ENCODE measurements at regions not wholly inside any gene's neighbourhood (a gene's known extent, or its start where the extent isn't known, plus 50 kb on each side); places are given as distances from the start of the nearest gene placed in this dataset.

DNA sequence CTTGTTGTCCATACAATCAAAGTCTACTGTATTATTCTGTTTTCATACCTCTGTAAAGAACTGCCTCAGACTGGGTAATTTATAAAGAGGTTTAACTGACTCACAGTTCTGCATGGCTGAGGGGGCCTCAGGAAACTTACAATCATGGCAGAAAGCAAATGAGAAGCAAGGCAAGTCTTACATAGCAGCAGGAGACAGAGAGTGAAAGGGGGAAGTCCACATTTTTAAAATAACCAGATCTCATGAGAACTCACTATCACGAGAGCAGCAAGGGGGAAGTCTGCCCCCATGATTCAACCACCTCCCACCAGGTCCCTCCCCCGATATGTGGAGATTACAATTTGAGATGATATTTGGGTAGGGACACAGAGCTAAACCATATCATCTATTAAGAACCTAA, 724.6 kb upstream of the CBLB start:
- DNase-seq (ENCODE audit: low read depth in 2 of 2) = no peak

DNA sequence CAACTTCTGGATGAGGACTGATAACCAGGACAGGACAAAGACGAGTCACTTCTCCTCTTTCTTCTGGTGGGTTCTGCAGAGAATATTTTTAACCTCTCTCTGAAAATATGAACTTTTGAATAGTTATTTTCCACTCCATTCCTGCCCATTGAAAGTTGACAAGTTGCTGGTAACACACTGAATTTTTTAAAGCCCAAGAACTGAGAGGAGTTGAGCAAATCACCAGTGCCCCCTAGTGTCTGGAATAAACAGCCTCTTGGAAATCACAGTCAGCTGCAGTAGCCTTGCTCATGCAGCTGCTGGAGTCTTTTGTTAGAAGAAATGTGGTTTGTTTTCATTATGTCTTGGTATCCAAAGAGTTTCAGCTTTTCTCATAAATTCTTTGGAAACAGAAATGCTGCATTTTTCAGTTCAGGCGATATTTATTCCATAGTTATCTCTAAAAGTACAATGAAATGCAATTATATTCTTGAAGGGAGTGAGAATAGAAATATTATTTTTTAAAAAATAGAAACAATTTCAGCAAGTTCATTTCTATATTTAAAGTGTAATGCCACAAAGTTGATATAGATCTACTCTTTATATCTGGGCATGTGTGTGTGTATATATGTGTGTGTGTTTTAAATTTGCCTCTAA, 741.0 kb upstream of the CBLB start:
- DNase-seq (ENCODE audit: low read depth in 2 of 2) = peak; percentile 59 to 82

DNA sequence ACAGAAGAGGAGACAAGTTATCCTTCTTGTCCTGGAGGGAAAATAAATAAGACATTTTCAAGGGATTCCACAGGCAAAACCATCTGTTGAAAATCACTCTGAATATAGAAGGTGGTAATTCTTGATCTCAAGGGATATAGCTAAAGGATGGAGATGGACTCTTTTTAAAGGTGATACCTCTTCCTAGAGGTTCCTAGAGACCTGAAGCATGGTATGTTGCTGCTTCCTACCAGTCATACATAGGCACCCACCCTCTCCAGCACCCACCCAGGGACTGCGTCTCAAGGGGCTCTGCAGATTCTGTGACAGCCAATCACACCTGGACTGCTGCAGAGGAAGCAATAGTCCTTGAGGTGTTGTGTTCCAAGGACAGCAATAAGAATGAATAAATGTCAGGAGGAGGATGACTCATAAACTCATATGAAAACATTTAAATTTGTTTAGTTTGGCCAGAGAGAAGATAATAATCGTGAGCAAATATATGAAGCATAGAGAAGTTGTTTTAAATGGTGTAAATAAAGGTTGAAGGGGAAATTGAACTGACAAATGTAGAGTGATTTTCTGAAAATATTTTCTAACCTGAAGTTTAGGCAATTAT, 741.6 kb upstream of the CBLB start:
- DNase-seq (ENCODE audit: low read depth in 2 of 2) = peak in 1 of 2 donors; percentile 34

DNA sequence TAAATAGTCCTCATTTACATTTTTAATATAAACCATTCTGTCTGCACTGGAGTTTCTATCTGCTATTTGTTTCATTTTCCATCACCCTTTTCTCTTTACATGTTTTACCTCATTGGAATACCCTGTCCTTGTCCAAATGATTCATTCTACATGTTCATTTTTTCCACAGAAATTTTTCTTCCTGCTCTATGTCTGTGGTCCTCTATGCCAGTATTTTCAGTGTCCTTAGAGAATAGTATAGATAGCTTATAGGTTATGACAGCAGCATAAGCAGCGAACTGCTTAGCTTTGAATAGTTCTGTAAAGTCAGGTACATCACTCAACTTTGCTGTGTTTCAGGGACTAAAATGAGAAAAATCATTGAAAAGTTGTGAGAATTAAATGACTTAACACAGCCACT, 742.3 kb upstream of the CBLB start:
- no peak for DNase-seq (ENCODE audit: low read depth in 2 of 2)

DNA sequence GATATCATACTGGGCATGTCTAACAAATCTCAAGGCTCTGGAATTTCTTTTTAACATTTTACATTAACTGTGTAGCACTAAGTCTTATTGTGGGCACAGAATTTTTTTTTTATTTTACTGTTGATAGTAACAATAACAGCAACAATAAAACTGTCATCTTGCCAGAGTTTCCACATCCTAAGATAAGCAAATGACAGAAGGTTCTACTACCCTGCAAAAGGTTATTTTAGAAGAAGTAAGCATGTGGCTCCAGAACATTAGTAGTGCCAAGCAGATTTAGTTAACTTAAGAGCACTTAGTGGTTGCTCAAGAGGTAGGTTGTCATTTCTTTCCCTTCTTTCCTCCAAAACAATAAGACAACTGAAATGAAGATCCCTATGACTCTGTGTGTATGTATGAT, 743.0 kb upstream of the CBLB start:
- DNase-seq (ENCODE audit: low read depth in 2 of 2) = peak in 1 of 2 donors; percentile 37

DNA sequence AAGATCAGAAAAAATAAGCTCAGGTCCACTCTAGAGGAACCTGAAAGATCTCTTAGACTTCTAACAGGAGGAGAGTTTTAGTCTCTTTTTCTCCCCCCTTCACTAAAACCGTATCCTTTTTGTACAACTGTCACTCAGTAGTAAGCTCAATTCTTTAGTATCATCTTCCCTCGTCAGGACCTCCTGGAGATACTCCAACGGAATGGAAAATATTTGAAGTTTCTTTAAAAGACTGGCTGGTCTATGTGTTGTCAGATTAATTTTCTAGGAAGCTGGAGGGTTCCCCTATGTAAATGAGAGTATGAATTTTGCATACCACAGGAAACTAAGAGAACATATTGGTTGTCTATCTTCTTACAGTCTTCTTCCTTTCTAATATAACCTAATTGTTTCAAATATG, 747.7 kb upstream of the CBLB start:
- DNase-seq (ENCODE audit: low read depth in 2 of 2) = no peak

DNA sequence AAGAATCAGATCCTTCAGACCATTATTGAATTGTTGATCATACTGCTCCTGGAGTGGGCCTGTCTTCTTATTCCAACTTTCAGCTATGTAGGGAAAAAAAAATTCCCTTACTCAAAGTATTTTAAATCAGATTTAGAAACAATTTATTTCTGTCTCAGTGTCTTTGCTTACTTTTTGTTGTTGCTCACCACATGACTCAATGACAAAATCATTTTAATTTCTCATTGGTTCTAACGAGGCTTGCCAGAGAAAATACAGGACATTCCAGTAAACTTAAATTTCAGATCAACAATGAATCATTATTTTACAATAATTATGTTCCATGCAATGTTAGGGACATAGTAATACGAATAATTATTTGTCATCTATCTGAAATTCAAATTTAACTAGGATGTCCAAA, 748.5 kb upstream of the CBLB start:
- no peak for DNase-seq (ENCODE audit: low read depth in 2 of 2)

DNA sequence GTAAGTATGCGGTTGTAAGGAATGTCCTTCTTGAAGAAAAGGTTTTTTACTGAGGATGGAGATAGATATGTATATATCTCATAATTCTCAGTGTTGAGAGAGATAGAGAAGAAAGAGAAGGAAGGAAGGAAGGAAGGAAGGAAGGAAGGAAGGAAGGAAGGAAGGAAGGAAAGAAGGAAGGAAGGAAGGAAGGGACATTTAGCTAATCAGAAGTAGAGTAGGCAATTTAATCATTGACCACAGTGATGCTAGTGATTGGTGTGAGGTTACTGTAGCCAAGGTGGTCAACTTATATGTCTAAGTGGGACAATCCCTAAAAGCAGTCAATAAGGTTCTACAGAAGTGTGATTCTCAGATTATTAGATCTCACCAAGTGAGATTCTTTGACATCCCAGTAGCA, 751.8 kb upstream of the CBLB start:
- DNase-seq (ENCODE audit: low read depth in 2 of 2) = no peak

DNA sequence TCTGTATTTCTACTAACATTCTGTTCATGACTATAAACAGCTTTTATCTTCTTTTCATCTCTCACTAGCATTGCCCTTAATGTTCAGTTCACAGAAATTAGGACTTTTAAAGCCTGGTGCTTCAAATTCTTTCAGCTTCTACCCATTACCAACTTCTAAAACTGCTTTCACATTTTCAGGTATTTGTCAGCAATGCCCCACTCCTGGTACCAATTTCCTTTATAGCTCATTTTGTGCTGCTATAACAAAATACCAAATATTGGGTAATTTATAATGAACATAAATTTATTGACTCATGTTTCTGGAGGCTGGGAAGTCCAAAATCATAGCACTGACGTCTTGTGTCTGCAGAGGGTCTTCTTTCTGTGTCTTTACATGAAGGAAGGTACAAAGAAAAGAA, 753.1 kb upstream of the CCDC54 start:
- DNase-seq (ENCODE audit: low read depth in 2 of 2) = no peak

DNA sequence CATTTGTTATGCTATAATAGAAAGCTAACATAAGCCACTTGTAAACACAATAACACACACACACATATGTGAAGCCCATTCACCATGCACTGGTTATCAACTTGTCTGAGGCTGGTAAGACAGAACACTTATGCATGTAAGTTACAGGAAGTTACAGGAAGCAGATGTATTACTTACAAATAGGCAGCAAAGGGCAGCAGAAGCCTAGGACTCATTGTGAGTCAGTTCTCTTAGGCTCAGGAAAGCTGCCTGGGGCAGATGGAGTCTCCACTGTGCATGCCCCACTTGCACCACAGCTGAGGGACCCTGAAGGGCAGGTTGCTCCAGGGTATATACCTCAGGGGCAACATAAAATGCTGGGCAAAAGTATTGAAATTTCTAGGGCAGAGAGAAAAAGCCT, 748.8 kb upstream of the CCDC54 start:
- peak in 1 of 2 donors; percentile 74 for DNase-seq (ENCODE audit: low read depth in 2 of 2)

DNA sequence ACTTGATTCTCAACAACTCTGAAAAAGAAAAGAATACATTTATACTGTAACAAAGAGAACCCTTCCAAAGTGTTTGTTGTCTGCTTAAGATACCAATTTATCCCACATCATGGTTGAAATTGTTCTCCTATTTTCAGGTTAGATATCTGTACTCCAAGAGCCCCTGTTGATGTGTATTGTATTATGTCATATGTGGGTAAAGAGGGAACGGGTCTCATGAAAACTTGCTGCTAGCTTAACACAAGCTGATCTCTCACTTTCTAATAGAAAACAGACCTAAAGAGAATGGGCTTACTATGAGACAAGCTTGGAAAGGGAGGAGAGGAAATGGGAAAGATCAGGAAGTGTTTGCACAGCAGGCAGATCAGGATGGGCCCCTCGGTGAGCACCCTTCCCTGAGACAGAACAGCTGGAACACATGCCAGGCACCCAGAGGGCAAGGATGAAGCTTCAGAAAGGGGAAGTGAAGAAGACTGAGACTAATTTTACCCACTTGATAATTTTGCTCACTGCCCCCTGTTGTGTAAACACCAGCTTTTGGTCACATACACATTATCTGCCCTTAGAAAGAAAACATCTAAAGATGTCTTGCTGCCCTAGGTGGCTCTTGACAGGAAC, 747.9 kb upstream of the CCDC54 start:
- no peak for DNase-seq (ENCODE audit: low read depth in 2 of 2)

DNA sequence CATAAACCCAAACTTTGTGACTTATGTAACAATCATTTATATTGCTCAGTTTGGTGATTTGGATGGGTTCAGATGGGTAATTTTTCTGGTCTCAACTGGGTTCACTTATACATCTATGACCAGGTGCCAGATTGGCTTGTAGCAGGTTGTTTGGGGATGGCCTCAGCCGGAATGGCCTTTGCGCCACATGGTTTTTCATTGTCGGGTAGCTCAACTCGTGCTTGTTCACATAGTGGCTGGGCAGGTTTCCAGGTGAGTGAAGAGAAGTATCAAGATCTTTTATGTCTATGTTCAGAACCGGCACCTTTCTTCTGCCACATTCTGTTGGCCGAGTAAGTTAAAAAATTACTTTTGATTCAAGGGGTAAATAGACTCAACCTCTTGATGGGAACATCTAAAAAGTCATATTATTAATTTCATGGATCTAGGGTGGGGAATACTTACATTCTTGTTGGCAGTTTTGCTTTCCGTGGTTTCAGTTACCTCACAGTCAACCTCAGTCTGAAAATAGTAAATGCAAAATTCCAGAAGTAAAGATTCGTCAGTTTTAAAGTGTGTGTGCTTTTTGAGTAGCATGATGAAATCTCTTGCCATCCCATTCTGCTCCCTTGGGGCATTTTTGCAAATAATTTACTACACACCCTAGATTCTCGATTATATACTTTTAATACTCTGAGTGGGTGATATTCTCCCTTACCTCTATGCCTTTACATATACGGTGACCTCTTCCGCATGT, 745.7 kb upstream of the CCDC54 start:
- no peak for DNase-seq (ENCODE audit: low read depth in 2 of 2)

DNA sequence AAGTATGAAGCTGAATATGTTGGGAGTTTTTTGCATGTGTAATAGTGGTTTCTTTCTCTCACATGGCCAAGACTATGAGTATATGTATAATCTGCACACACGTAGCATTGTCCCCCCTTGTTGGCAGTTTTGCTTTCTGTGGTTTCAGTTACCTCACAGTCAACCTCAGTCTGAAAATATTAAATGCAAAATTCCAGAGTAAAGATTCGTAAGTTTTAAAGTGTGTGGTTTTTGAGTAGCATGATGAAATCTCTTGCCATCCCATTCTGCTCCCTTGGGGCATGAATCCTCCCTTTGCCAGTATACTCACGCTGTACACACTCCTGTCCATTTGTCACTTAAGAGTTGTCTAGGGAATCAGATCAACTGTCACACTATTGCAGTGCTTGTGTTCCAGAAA, 742.0 kb upstream of the CCDC54 start:
- no peak for DNase-seq (ENCODE audit: low read depth in 2 of 2)

DNA sequence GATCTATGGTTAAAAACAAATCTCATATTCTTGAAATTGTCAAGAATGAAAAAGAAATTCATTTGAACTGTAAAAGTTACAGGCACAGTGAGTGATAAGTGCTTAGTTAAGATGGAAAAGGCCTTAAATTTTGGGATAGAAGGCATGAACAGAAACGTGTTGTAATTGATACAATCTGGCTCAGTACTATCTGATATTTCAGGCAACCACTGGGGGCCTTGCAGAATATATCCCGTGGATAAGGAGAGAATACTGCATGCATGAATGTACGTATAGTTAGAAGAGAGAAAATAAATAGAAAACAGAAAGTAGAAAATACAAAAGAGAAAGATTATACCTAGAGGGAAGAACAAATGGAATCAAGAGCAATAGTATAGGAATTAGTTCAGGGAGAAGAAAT, 741.4 kb upstream of the CCDC54 start:
- DNase-seq (ENCODE audit: low read depth in 2 of 2) = no peak

DNA sequence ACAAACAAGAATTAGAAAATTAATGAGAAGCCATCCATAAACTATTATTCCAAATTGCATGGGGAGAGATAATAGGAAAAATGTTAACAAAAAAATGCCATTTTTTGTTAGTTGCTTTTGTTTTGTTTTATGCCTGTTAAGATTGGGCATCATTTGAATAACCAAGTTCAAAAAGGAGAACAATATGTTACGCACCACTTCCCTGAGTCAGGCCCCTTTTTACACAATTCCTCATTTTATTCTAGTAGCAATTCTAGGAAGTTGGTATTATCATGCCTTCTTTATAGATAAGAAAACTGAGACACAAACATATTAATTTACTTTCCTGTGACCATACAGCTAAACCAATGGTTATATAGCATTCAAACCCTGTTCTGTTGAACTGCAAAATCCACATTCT, 736.9 kb upstream of the CCDC54 start:
- DNase-seq (ENCODE audit: low read depth in 2 of 2) = no peak

DNA sequence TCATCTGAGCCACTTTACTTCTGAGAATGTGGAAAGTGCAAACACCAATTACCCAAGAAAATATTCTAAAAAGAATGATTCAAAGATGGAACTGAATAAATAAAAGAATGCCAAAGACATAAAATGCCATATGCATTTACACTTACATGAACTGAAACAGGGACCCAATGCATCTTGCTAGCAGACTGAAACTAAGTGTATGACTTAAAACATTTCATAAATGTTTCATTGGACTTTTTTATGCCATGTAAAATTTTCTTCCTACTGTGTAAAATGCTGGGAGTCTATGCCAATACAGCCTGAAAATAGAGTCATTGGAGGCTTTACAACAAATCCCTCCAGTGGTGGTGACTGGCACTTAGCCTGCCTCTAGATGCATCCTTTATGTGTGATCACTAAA, 735.1 kb upstream of the CCDC54 start:
- no peak for DNase-seq (ENCODE audit: low read depth in 2 of 2)

DNA sequence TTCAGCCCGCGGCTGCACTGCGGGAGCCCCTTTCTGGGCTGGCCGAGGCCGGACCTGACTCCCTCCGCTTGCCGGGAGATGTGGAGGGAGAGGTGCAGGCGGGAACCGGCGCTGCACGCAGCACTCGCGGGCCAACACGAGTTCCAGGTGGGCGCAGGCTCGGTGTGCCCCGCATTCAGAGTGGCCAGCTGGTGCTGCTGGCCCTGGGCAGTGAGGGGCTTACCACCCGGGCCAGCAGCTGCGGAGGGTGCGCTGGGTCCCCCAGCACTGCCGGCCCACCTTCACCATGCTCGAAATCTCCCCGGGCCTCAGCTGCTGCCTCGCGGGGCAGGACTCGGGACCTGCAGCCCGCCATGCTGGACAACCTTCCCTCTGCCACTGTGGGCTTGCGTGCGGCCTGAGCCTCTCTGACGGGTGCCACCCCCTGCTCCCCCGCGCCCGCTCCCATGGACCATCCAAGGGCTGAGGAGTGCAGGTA, 733.5 kb upstream of the CCDC54 start:
- DNase-seq (ENCODE audit: low read depth in 2 of 2) = no peak

DNA sequence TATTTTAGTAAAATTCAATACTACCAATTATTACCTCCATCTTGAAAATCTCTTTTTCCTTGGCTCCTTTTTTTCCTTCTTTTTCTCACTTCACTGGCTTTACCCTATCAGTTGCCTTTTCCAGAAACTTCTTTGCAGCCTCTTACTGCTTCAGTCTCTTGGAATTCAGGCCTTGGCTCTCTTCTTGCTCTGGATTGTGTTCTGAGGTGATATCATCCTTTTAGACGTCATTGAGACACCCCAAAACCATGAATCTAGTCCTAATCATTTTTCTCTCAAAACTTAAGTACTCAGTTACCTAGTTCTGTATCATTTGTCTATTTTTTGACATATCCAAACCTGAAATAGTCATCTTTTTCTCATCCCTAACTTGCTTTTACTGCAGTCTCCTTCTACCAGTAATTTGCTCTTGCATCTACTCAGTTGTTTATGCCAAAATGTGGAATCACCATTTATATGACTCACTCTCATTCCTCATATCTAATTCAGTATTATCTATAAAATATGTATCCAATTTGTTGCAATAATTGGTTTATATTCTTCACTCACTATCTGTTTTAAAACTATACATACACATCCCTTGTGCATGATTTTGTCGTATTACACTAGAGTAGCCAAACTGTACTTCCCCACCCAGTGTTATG, 703.2 kb upstream of the CCDC54 start:
- DNase-seq (ENCODE audit: low read depth in 2 of 2) = no peak

DNA sequence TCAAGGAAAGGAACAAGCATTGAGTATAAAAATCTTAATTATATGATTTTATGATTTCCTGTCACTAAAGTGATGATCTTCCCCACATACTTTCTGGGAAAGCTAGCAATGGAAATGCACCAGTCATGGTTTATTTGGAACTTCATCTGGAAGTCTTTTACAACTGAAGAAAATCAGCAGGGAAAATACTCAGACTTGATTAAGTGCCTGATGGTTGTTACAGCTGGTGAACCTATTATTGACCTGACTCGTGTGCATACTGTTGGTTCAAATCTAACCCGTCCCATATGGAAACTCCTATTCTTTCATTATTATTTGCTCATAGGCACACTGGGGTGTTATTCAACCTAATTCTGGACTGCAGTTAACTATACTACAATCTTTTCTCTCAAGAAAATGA, 701.8 kb upstream of the CCDC54 start:
- no peak for DNase-seq (ENCODE audit: low read depth in 2 of 2)

DNA sequence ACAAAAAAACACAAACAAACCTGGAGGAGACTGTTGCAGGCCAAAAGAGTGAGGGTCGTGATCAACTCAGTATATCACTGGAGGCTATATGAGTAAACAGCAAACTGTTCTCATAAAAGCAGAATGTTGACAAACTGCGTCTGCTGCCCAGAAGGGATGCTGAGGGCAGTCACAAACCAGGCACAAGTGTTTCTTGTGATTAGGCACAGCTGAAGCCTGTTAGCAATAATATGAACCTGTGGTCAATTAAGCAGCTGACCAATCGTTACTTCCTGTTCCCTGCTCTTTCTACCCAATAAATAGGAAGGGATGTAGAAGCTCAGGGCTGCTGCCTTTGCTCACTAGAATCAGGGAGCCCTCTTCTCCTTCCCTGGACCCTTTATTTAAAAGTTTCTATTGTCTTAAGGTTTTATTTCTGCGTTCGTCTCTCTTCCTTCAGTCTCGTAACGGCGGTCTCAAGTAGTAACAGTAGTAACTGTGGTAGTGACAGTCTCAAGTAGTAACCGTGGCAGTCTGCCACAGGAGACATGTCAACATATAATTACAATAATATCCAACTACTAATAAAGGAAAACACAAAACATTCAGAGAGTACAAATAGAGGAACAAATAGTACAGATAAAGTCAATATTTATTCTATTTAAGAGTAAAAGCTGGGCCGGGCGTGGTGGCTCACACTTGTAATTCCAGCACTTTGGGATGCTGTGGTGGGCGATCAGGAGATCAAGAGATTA, 698.4 kb upstream of the CCDC54 start:
- DNase-seq (ENCODE audit: low read depth in 2 of 2) = no peak

DNA sequence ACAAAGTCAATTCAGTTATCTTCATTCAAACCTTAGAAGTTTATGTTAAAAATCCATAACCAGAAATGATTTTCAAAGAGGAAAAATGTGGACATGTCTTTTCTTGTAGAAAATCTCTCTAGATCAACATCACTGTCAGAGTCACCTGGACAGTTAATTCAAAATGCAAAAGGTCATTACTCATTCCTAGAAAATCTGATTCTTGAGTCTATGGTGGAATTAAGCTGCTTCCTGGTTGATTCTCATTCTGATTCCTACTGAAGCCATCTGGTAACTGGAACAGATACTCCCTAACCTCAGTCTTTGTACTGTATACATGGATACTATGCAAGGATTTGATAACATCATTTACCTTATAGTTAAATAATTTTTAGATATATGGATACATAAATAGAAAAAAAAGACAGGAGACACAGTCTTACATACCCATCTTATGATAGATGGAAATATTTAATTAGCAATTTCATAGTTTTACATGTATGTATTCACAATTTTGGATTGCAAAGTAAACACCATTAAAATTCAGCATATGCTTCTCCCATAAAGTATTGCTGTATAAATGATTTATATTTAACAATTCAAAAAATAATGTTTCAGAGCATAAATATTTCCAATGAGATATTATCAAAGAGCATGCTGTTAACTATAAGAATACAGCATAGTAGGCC, 693.2 kb upstream of the CCDC54 start:
- no peak for DNase-seq (ENCODE audit: low read depth in 2 of 2)

All from dermis microvascular lymphatic vessel endothelial cell (primary cell).